Loucy (cell line): ENCODE measurements at regions not wholly inside any gene's neighbourhood (a gene's known extent, or its start where the extent isn't known, plus 50 kb on each side); places are given as distances from the start of the nearest gene placed in this dataset.

Experiments used
- H2AFZ ChIP-seq: fragments of 200-600 bp; sonication (generic); 2 replicates; pipeline ENCODE4 v1.6.0; 2016; ENCODE audit warnings: antibody characterized with exemption, mild to moderate bottlenecking, low read length, moderate library complexity
- H3F3A ChIP-seq: fragments of 200-600 bp; 2 replicates; pipeline ENCODE4 v1.6.0; 2016; ENCODE audit warnings: antibody characterized with exemption, low read depth, mild to moderate bottlenecking
- H3K27me3 ChIP-seq: fragments of 200-600 bp; sonication (generic); 2 replicates; pipeline ENCODE4 v1.6.1; 2014; ENCODE audit warnings: low read length, mild to moderate bottlenecking; ENCODE audit not compliant: insufficient read depth, poor library complexity, severe bottlenecking
- H3K36me3 ChIP-seq: fragments of 200-600 bp; sonication (generic); 2 replicates; pipeline ENCODE4 v1.6.1; 2016; ENCODE audit warnings: low read length; ENCODE audit not compliant: insufficient read depth
- H3K4me1 ChIP-seq: fragments of 200-600 bp; sonication (generic); 2 replicates; pipeline ENCODE4 v1.5.1; 2014; ENCODE audit warnings: low read length, mild to moderate bottlenecking; ENCODE audit not compliant: insufficient read depth, poor library complexity, severe bottlenecking
- H3K4me2 ChIP-seq: fragments of 200-600 bp; sonication (generic); 2 replicates; pipeline ENCODE4 v1.6.0; 2014; ENCODE audit warnings: antibody characterized with exemption, low read length, low read depth, mild to moderate bottlenecking; ENCODE audit not compliant: poor library complexity, severe bottlenecking
- H3K4me3 ChIP-seq: fragments of 200-600 bp; sonication (generic); 2 replicates; pipeline ENCODE4 v1.5.1; 2014; ENCODE audit warnings: low read length, mild to moderate bottlenecking, mixed read lengths; ENCODE audit not compliant: poor library complexity, severe bottlenecking
- H3K79me2 ChIP-seq: fragments of 200-600 bp; sonication (generic); 2 replicates; pipeline ENCODE4 v1.6.1; 2014; ENCODE audit warnings: low read length; ENCODE audit not compliant: insufficient read depth
- H3K9ac ChIP-seq: fragments of 200-600 bp; sonication (generic); 2 replicates; pipeline ENCODE4 v1.6.0; 2014; ENCODE audit warnings: mild to moderate bottlenecking, low read depth, low read length, moderate library complexity; ENCODE audit not compliant: poor library complexity, severe bottlenecking
- H3K9me2 ChIP-seq: fragments of 200-600 bp; sonication (generic); replicated peaks from 2 replicates; pipeline ENCODE4 v1.6.1; 2016; ENCODE audit warnings: low read depth, low read length, mixed read lengths
- H3K9me3 ChIP-seq: fragments of 200-600 bp; sonication (generic); 2 replicates; pipeline ENCODE4 v1.6.1; 2014; ENCODE audit warnings: mild to moderate bottlenecking, antibody characterized with exemption, low read length, low read depth; ENCODE audit not compliant: insufficient read depth
- H4K20me1 ChIP-seq: fragments of 200-600 bp; sonication (generic); 2 replicates; pipeline ENCODE4 v1.6.0; 2014; ENCODE audit warnings: antibody characterized with exemption, low read length, mild to moderate bottlenecking; ENCODE audit not compliant: insufficient read depth, poor library complexity, severe bottlenecking
- EZH2phosphoT487 ChIP-seq: fragments of 200-600 bp; IDR thresholded peaks from 2 replicates; pipeline ENCODE4 v1.6.1; 2018; ENCODE audit warnings: antibody characterized with exemption, mild to moderate bottlenecking, moderate library complexity, borderline replicate concordance
- TF ChIP-seq, protein P1 (sequence below): fragments of 200-600 bp; sonication (generic); conservative IDR thresholded peaks from 2 replicates; pipeline ENCODE4 v1.5.1; 2014; ENCODE audit warnings: mild to moderate bottlenecking, antibody characterized with exemption, low read length

DNA sequence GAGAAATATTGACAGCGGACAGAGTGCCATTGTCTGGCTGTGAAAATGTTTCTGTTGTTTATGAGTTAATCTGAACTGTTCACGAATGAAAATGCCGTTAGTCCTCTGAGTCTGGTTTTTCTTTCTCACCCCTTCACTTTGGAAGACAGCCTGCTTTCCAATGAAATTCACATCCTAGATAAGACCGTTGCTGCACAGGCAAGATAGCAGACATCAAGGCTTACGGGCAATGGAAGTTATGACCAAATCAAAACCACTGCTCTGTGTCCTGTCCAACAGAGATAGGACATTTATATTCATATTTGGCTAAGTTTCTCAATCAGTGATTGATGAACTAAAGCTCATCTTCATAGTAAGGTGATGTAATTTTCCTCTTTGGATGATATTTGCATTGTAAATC is 180.0 kb upstream of the DMAC1 start:
- peaks cover 49% of the 10 kb centered on the region for H3K4me1 ChIP-seq
- H2AFZ ChIP-seq, result no peak overlapping the region
- H3K9me2 ChIP-seq, result no peaks in the 10 kb centered on the region
- H4K20me1 ChIP-seq, result no peaks in the 10 kb centered on the region
- H3K36me3 ChIP-seq, result no peaks in the 10 kb centered on the region
- H3K4me2 ChIP-seq, result no peak overlapping the region
- H3K4me3 ChIP-seq, result no peak overlapping the region
- H3K27me3 ChIP-seq, result no peaks in the 10 kb centered on the region
- H3F3A ChIP-seq, result peaks cover 7% of the 10 kb centered on the region; the same call in 1 of the 2 replicates
- no peaks in the 10 kb centered on the region for H3K79me2 ChIP-seq
- TF ChIP-seq EZH2phosphoT487, result no peak
- TF ChIP-seq, protein P1, sequence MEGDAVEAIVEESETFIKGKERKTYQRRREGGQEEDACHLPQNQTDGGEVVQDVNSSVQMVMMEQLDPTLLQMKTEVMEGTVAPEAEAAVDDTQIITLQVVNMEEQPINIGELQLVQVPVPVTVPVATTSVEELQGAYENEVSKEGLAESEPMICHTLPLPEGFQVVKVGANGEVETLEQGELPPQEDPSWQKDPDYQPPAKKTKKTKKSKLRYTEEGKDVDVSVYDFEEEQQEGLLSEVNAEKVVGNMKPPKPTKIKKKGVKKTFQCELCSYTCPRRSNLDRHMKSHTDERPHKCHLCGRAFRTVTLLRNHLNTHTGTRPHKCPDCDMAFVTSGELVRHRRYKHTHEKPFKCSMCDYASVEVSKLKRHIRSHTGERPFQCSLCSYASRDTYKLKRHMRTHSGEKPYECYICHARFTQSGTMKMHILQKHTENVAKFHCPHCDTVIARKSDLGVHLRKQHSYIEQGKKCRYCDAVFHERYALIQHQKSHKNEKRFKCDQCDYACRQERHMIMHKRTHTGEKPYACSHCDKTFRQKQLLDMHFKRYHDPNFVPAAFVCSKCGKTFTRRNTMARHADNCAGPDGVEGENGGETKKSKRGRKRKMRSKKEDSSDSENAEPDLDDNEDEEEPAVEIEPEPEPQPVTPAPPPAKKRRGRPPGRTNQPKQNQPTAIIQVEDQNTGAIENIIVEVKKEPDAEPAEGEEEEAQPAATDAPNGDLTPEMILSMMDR, result no peak
- H3K9ac ChIP-seq, result no peak overlapping the region
- H3K9me3 ChIP-seq, result no peaks in the 10 kb centered on the region

- H3K79me2 ChIP-seq, result no peaks in the 10 kb centered on the region
- H4K20me1 ChIP-seq, result no peaks in the 10 kb centered on the region
- no peak overlapping the region for H2AFZ ChIP-seq
- H3K4me3 ChIP-seq, result peak overlapping the region; percentile 44
- no peaks in the 10 kb centered on the region for H3K9me3 ChIP-seq
- peaks cover 7% of the 10 kb centered on the region; the same call in 1 of the 2 replicates for H3F3A ChIP-seq
- H3K36me3 ChIP-seq, result no peaks in the 10 kb centered on the region
- peak overlapping the region; percentile 71 for H3K9ac ChIP-seq
- no peak for TF ChIP-seq EZH2phosphoT487
- TF ChIP-seq, protein P1, result no peak
- H3K4me2 ChIP-seq, result peak overlapping the region; percentile 72
- no peaks in the 10 kb centered on the region for H3K27me3 ChIP-seq
- no peaks in the 10 kb centered on the region for H3K9me2 ChIP-seq
- H3K4me1 ChIP-seq, result peaks cover 68% of the 10 kb centered on the region
Observed at GRCh38 chr9:7977586-7977985, 178.0 kb upstream of the DMAC1 start.

GRCh38 chr9:7976856-7977255 is 177.3 kb upstream of the DMAC1 start:
- H3K4me2 ChIP-seq, result peak overlapping the region; percentile 72
- no peak overlapping the region for H2AFZ ChIP-seq
- TF ChIP-seq EZH2phosphoT487, result no peak
- TF ChIP-seq, protein P1, result no peak

More at GRCh38 chr9:7976856-7977255, 177.3 kb upstream of the DMAC1 start:
- Histone ChIP-seq H3K4me3 (peak overlapping the region; percentile 44), H3K36me3 (no peaks in the 10 kb centered on the region), H3K9me3 (no peaks in the 10 kb centered on the region), H3F3A (peaks cover 7% of the 10 kb centered on the region; the same call in 1 of the 2 replicates), H3K79me2 (no peaks in the 10 kb centered on the region), H3K4me1 (peaks cover 68% of the 10 kb centered on the region), H3K9ac (peak overlapping the region; percentile 71), H3K9me2 (no peaks in the 10 kb centered on the region), H4K20me1 (no peaks in the 10 kb centered on the region), H3K27me3 (no peaks in the 10 kb centered on the region)
